ENCODE measurements at regions not wholly inside any gene's neighbourhood (a gene's known extent, or its start where the extent isn't known, plus 50 kb on each side); places are given as distances from the start of the nearest gene placed in this dataset.
"Not testable (repeated sequence)": the region's sequence is repeated elsewhere in the genome, so short reads cannot be mapped to it uniquely, and the experiment has no call there.

GRCh38 chr2:52470457-52470856 is 1297.1 kb upstream of the CHAC2 start:
- H3K36me3 ChIP-seq (ENCODE audit: control insufficient read depth, insufficient read depth, low read length); H3K27me3 ChIP-seq (ENCODE audit: control insufficient read depth, insufficient read depth, low read length); H3K9me3 ChIP-seq (ENCODE audit: control insufficient read depth, low read depth, low read length); H3K4me1 ChIP-seq (ENCODE audit: control insufficient read depth, insufficient read depth, low read length); H3K4me3 ChIP-seq (ENCODE audit: low read length); H3K27ac ChIP-seq (ENCODE audit: low read length); DNase-seq: not testable (repeated sequence)
- WGBS (ENCODE audit: insufficient coverage, low lambda C conversion rate) = no CpG with 5 or more reads among the region's 1 CpG

GRCh38 chr2:52467189-52467588 is 1300.4 kb upstream of the CHAC2 start:
- Histone ChIP-seq H3K4me1 (ENCODE audit: control insufficient read depth, insufficient read depth, low read length) (no peaks in the 10 kb centered on the region), H3K27ac (ENCODE audit: low read length) (no peak overlapping the region), H3K4me3 (ENCODE audit: low read length) (no peak overlapping the region), H3K27me3 (ENCODE audit: control insufficient read depth, insufficient read depth, low read length) (no peaks in the 10 kb centered on the region), H3K9me3 (ENCODE audit: control insufficient read depth, low read depth, low read length) (peaks cover 3% of the 10 kb centered on the region), H3K36me3 (ENCODE audit: control insufficient read depth, insufficient read depth, low read length) (no peaks in the 10 kb centered on the region)
- no peak for DNase-seq
- WGBS (ENCODE audit: insufficient coverage, low lambda C conversion rate) = no CpG with 5 or more reads among the region's 2 CpGs

- Histone ChIP-seq H3K27ac (ENCODE audit: low read length) (no peak overlapping the region), H3K4me3 (ENCODE audit: low read length) (no peak overlapping the region), H3K4me1 (ENCODE audit: control insufficient read depth, insufficient read depth, low read length) (no peaks in the 10 kb centered on the region), H3K36me3 (ENCODE audit: control insufficient read depth, insufficient read depth, low read length) (no peaks in the 10 kb centered on the region), H3K9me3 (ENCODE audit: control insufficient read depth, low read depth, low read length) (no peaks in the 10 kb centered on the region), H3K27me3 (ENCODE audit: control insufficient read depth, insufficient read depth, low read length) (no peaks in the 10 kb centered on the region)
- no peak for DNase-seq
- WGBS (ENCODE audit: insufficient coverage, low lambda C conversion rate) = 70% methylated on average over 2 of the region's 3 CpGs
Observed at GRCh38 chr2:52465287-52465686, 1302.3 kb upstream of the CHAC2 start.

GRCh38 chr2:52463457-52463856 is 1304.1 kb upstream of the CHAC2 start:
- Histone ChIP-seq H3K4me1 (ENCODE audit: control insufficient read depth, insufficient read depth, low read length) (no peaks in the 10 kb centered on the region), H3K4me3 (ENCODE audit: low read length) (no peak overlapping the region), H3K9me3 (ENCODE audit: control insufficient read depth, low read depth, low read length) (no peaks in the 10 kb centered on the region), H3K36me3 (ENCODE audit: control insufficient read depth, insufficient read depth, low read length) (no peaks in the 10 kb centered on the region), H3K27ac (ENCODE audit: low read length) (no peak overlapping the region), H3K27me3 (ENCODE audit: control insufficient read depth, insufficient read depth, low read length) (no peaks in the 10 kb centered on the region)
- no peak for DNase-seq
- 93% methylated on average over 3 of the region's 3 CpGs for WGBS (ENCODE audit: insufficient coverage, low lambda C conversion rate)

GRCh38 chr2:52456561-52457377 is 1310.8 kb upstream of the CHAC2 start:
- Histone ChIP-seq H3K4me3 (ENCODE audit: low read length) (no peak overlapping the region), H3K27me3 (ENCODE audit: control insufficient read depth, insufficient read depth, low read length) (no peaks in the 10 kb centered on the region), H3K36me3 (ENCODE audit: control insufficient read depth, insufficient read depth, low read length) (no peaks in the 10 kb centered on the region), H3K27ac (ENCODE audit: low read length) (peak overlapping the region; percentile 62), H3K9me3 (ENCODE audit: control insufficient read depth, low read depth, low read length) (no peaks in the 10 kb centered on the region), H3K4me1 (ENCODE audit: control insufficient read depth, insufficient read depth, low read length) (peaks cover 18% of the 10 kb centered on the region)
- no CpG with 5 or more reads among the region's 4 CpGs for whole genome bisulfite sequencing (ENCODE audit: insufficient coverage, low lambda C conversion rate)
- peak; percentile 53 to 76 for DNase-seq

- H3K27me3 ChIP-seq (ENCODE audit: control insufficient read depth, insufficient read depth, low read length) = no peaks in the 10 kb centered on the region
- no peaks in the 10 kb centered on the region for H3K9me3 ChIP-seq (ENCODE audit: control insufficient read depth, low read depth, low read length)
Observed at GRCh38 chr2:52454962-52455361, 1312.6 kb upstream of the CHAC2 start.

GRCh38 chr2:52452201-52452600 is 1315.4 kb upstream of the CHAC2 start:
- no peak for DNase-seq
- H3K36me3 ChIP-seq (ENCODE audit: control insufficient read depth, insufficient read depth, low read length) = no peaks in the 10 kb centered on the region
- H3K9me3 ChIP-seq (ENCODE audit: control insufficient read depth, low read depth, low read length) = no peaks in the 10 kb centered on the region
- H3K27ac ChIP-seq (ENCODE audit: low read length) = no peak overlapping the region
- peaks cover 17% of the 10 kb centered on the region for H3K4me1 ChIP-seq (ENCODE audit: control insufficient read depth, insufficient read depth, low read length)
- 100% methylated on average over 2 of the region's 4 CpGs for WGBS (ENCODE audit: insufficient coverage, low lambda C conversion rate)
- no peak overlapping the region for H3K4me3 ChIP-seq (ENCODE audit: low read length)
- no peaks in the 10 kb centered on the region for H3K27me3 ChIP-seq (ENCODE audit: control insufficient read depth, insufficient read depth, low read length)

More at GRCh38 chr2:52454962-52455361, 1312.6 kb upstream of the CHAC2 start:
- Histone ChIP-seq H3K27ac (ENCODE audit: low read length) (peak overlapping the region; percentile 50), H3K4me1 (ENCODE audit: control insufficient read depth, insufficient read depth, low read length) (peaks cover 18% of the 10 kb centered on the region), H3K4me3 (ENCODE audit: low read length) (no peak overlapping the region), H3K36me3 (ENCODE audit: control insufficient read depth, insufficient read depth, low read length) (no peaks in the 10 kb centered on the region)
- peak; percentile 7 to 50 for DNase-seq

DNA sequence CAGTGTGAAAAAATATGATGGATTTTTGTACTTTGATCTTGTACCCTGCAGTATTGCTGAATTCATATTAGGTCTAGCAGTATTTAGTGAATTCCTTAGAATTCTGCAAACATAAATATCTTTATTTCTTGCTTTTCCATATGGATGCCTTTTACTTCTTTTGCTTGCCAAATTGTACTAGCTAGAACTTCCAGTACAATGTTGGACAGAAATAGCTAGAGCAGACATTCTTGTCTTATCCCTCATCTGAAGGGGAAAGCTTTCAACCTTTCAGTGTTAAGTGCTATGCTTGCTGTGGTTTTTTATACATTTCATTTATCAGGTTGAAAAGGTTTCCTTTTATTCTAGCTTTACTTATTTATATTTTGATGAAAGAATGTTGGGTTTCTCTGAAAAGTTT is 1321.9 kb upstream of the CHAC2 start:
- Histone ChIP-seq H3K4me1 (ENCODE audit: control insufficient read depth, insufficient read depth, low read length) (no peaks in the 10 kb centered on the region), H3K27ac (ENCODE audit: low read length) (no peak overlapping the region), H3K36me3 (ENCODE audit: control insufficient read depth, insufficient read depth, low read length) (no peaks in the 10 kb centered on the region), H3K4me3 (ENCODE audit: low read length) (no peak overlapping the region), H3K9me3 (ENCODE audit: control insufficient read depth, low read depth, low read length) (no peaks in the 10 kb centered on the region), H3K27me3 (ENCODE audit: control insufficient read depth, insufficient read depth, low read length) (no peaks in the 10 kb centered on the region)
- DNase-seq = no peak

DNA sequence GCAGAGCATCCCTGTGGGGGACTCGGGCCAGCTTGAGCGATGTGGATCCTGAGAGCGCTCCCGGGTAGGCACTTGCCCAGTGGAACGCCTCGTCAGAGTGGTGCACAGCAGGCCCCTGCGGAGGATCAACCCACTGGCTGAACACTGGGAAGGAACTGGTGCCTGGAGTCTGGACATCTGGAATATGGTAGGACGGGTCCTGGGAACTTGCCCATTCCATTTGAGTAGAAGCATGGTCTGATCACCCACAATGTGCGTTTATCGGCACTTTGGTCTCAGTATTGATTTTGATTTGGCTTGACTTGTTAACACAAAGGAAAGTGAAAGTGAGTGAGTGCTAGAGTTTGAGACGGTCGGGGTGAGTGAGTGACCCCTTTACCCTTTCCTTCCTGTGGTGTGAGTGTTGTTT is 1336.2 kb upstream of the CHAC2 start:
- no peak overlapping the region for H3K4me3 ChIP-seq (ENCODE audit: low read length)
- peaks cover 3% of the 10 kb centered on the region for H3K9me3 ChIP-seq (ENCODE audit: control insufficient read depth, low read depth, low read length)
- peaks cover 2% of the 10 kb centered on the region for H3K4me1 ChIP-seq (ENCODE audit: control insufficient read depth, insufficient read depth, low read length)
- no CpG with 5 or more reads among the region's 12 CpGs for WGBS (ENCODE audit: insufficient coverage, low lambda C conversion rate)
- no peak overlapping the region for H3K27ac ChIP-seq (ENCODE audit: low read length)
- H3K36me3 ChIP-seq (ENCODE audit: control insufficient read depth, insufficient read depth, low read length) = no peaks in the 10 kb centered on the region
- DNase-seq = no peak
- H3K27me3 ChIP-seq (ENCODE audit: control insufficient read depth, insufficient read depth, low read length) = no peaks in the 10 kb centered on the region

DNA sequence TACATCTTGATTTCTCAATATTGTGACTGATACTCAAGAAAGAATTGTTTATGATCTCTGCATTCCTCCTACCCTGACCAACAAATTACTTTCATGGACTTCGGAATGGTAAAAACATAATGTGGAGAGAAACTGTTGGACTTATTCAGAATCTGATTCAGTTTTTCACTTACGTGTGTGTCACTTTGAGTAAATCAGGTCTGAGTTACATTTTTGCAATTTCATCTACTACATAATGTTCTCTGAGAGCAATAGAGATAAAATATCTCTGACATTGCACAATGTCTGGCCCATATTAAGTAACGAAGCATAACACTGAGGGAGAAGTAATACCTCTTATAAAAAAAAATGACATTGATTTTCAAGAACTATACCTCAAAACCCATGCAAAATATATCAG is 1337.9 kb upstream of the CHAC2 start:
- Histone ChIP-seq H3K4me1 (ENCODE audit: control insufficient read depth, insufficient read depth, low read length) (peaks cover 2% of the 10 kb centered on the region), H3K27ac (ENCODE audit: low read length) (peak overlapping the region; percentile 3), H3K9me3 (ENCODE audit: control insufficient read depth, low read depth, low read length) (peaks cover 3% of the 10 kb centered on the region), H3K27me3 (ENCODE audit: control insufficient read depth, insufficient read depth, low read length) (no peaks in the 10 kb centered on the region), H3K4me3 (ENCODE audit: low read length) (no peak overlapping the region), H3K36me3 (ENCODE audit: control insufficient read depth, insufficient read depth, low read length) (no peaks in the 10 kb centered on the region)
- 70% methylated on average over 2 of the region's 3 CpGs for WGBS (ENCODE audit: insufficient coverage, low lambda C conversion rate)
- peak; percentile 19 to 51 for DNase-seq

DNA sequence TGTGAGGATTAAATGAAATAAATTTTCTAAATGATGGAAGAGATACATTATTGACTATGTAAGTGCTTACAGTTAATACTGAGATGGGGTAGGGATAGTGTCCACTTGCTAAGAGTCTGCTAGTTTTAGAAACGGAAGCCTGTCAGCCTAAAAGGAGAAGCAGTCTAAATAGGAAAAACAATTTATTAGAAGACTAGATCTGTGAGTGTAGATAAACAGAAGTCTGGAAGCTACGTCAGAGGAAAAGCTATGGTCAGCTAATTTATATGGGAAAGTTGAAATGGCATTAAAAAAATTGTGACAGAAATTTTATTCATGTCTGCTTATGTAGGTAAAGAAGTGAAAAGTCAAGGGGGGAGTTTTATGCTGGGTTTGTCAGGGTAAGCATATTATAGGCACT is 1338.4 kb upstream of the CHAC2 start:
- WGBS (ENCODE audit: insufficient coverage, low lambda C conversion rate) = 75% methylated on average over 2 of the region's 2 CpGs
- DNase-seq = no peak
- H3K27me3 ChIP-seq (ENCODE audit: control insufficient read depth, insufficient read depth, low read length) = no peaks in the 10 kb centered on the region

More for the DNA sequence above, 1338.4 kb upstream of the CHAC2 start:
- Histone ChIP-seq H3K36me3 (ENCODE audit: control insufficient read depth, insufficient read depth, low read length) (no peaks in the 10 kb centered on the region), H3K4me1 (ENCODE audit: control insufficient read depth, insufficient read depth, low read length) (peaks cover 2% of the 10 kb centered on the region), H3K27ac (ENCODE audit: low read length) (peak overlapping the region; percentile 3), H3K4me3 (ENCODE audit: low read length) (no peak overlapping the region), H3K9me3 (ENCODE audit: control insufficient read depth, low read depth, low read length) (peaks cover 3% of the 10 kb centered on the region)

All from large intestine (tissue), 3 donors.